SKM-1 (cell line): ENCODE measurements at regions not wholly inside any gene's neighbourhood (a gene's known extent, or its start where the extent isn't known, plus 50 kb on each side); places are given as distances from the start of the nearest gene placed in this dataset.
"Not testable (repeated sequence)": the region's sequence is repeated elsewhere in the genome, so short reads cannot be mapped to it uniquely, and the experiment has no call there.

Experiments
- DNase-seq: peaks from one replicate; lab custom pipeline; 2025; ENCODE audit not compliant: unreplicated experiment; lab: John Stamatoyannopoulos, UW

- DNase-seq = no peak
Measured at GRCh38 chr3:21256932-21257331, 494.1 kb downstream of the ZNF385D start.

GRCh38 chr3:21238661-21239060 lies 512.3 kb downstream of the ZNF385D start:
- no peak for DNase-seq

- DNase-seq = no peak
Measured at GRCh38 chr3:21237638-21238037, 513.4 kb downstream of the ZNF385D start.

GRCh38 chr3:21235491-21235890 lies 515.5 kb downstream of the ZNF385D start:
- no peak for DNase-seq

- DNase-seq = no peak
Measured at GRCh38 chr3:21234933-21235332, 516.1 kb downstream of the ZNF385D start.

GRCh38 chr3:21229426-21230135 lies 521.4 kb downstream of the ZNF385D start:
- no peak for DNase-seq

GRCh38 chr3:21226086-21226485 lies 524.9 kb downstream of the ZNF385D start:
- DNase-seq = no peak

- DNase-seq = no peak
Measured at GRCh38 chr3:21220944-21221343, 530.1 kb downstream of the ZNF385D start.

GRCh38 chr3:21216598-21216997 lies 534.4 kb downstream of the ZNF385D start:
- no peak for DNase-seq

- DNase-seq = not testable (repeated sequence)
Measured at GRCh38 chr3:21204122-21204521, 546.9 kb downstream of the ZNF385D start.

GRCh38 chr3:21195203-21195602 lies 555.8 kb downstream of the ZNF385D start:
- no peak for DNase-seq

- DNase-seq = not testable (repeated sequence)
Measured at GRCh38 chr3:21194036-21194435, 557.0 kb downstream of the ZNF385D start.

GRCh38 chr3:21188459-21188858 lies 562.6 kb downstream of the ZNF385D start:
- no peak for DNase-seq

GRCh38 chr3:21185816-21186314 lies 565.1 kb downstream of the ZNF385D start:
- no peak for DNase-seq

GRCh38 chr3:21174461-21174860 lies 576.5 kb downstream of the ZNF385D start:
- no peak for DNase-seq

- no peak for DNase-seq
Measured at GRCh38 chr3:21170964-21171363, 580.0 kb downstream of the ZNF385D start.

GRCh38 chr3:21169948-21170347 lies 581.1 kb downstream of the ZNF385D start:
- DNase-seq = no peak

- no peak for DNase-seq
Measured at GRCh38 chr3:21168471-21168870, 582.5 kb downstream of the ZNF385D start.

- no peak for DNase-seq
Measured at GRCh38 chr3:21163956-21164355, 587.1 kb downstream of the ZNF385D start.

GRCh38 chr3:21159543-21159906 lies 591.5 kb downstream of the ZNF385D start:
- DNase-seq = no peak

- DNase-seq = no peak
Measured at GRCh38 chr3:21158861-21159542, 592.0 kb downstream of the ZNF385D start.

GRCh38 chr3:21154911-21155310 lies 596.1 kb downstream of the ZNF385D start:
- no peak for DNase-seq

GRCh38 chr3:21152555-21152954 lies 598.5 kb downstream of the ZNF385D start:
- no peak for DNase-seq
